GM12892 (cell line): ENCODE measurements at regions not wholly inside any gene's neighbourhood (a gene's known extent, or its start where the extent isn't known, plus 50 kb on each side); places are given as distances from the start of the nearest gene placed in this dataset.

Source experiments
- POLR2A ChIP-seq: IDR thresholded peaks from 2 replicates; pipeline ENCODE4 v1.6.1; 2011; ENCODE audit warnings: low read depth, low read length, control low read depth
- TAF1 ChIP-seq: IDR thresholded peaks from 2 replicates; pipeline ENCODE4 v1.6.1; 2011; ENCODE audit warnings: low read depth, mild to moderate bottlenecking, control low read depth, low read length, borderline replicate concordance

- TF ChIP-seq POLR2A (no peak), TAF1 (no peak)
Measured at GRCh38 chr18:46369323-46369722, 265.1 kb downstream of the HAUS1 start.
